NB4 (cell line): ENCODE measurements at regions not wholly inside any gene's neighbourhood (a gene's known extent, or its start where the extent isn't known, plus 50 kb on each side); places are given as distances from the start of the nearest gene placed in this dataset.

Experiments
- DNase-seq: peaks from one replicate; pipeline ENCODE4 v3.0.0; 2010; ENCODE audit warnings: low read depth
- H3K4me3 ChIP-seq: one replicate; pipeline ENCODE4 v1.5.1; 2011; ENCODE audit warnings: mild to moderate bottlenecking, low read depth, low read length, moderate library complexity
- MAX ChIP-seq: IDR thresholded peaks from 2 replicates; pipeline ENCODE4 v1.6.1; 2011; ENCODE audit warnings: low read depth, low read length
- MYC ChIP-seq: IDR thresholded peaks from 2 replicates; pipeline ENCODE4 v1.6.1; 2011; ENCODE audit warnings: low read depth, low read length
- POLR2A ChIP-seq: IDR thresholded peaks from 2 replicates; pipeline ENCODE4 v1.6.1; 2011; ENCODE audit warnings: mild to moderate bottlenecking; ENCODE audit not compliant: insufficient read length; ENCODE audit errors: extremely low read depth
- TF ChIP-seq, protein P1 (sequence below): IDR thresholded peaks from one replicate; pipeline ENCODE4 v1.5.1; 2012; ENCODE audit warnings: low read depth, low read length

GRCh38 chr19:8893419-8893818 is 61.2 kb downstream of the MBD3L1 start:
- no peak overlapping the region for H3K4me3 ChIP-seq
- no peak for DNase-seq
- TF ChIP-seq MAX (no peak), MYC (no peak), POLR2A (no peak)
- TF ChIP-seq, protein P1, sequence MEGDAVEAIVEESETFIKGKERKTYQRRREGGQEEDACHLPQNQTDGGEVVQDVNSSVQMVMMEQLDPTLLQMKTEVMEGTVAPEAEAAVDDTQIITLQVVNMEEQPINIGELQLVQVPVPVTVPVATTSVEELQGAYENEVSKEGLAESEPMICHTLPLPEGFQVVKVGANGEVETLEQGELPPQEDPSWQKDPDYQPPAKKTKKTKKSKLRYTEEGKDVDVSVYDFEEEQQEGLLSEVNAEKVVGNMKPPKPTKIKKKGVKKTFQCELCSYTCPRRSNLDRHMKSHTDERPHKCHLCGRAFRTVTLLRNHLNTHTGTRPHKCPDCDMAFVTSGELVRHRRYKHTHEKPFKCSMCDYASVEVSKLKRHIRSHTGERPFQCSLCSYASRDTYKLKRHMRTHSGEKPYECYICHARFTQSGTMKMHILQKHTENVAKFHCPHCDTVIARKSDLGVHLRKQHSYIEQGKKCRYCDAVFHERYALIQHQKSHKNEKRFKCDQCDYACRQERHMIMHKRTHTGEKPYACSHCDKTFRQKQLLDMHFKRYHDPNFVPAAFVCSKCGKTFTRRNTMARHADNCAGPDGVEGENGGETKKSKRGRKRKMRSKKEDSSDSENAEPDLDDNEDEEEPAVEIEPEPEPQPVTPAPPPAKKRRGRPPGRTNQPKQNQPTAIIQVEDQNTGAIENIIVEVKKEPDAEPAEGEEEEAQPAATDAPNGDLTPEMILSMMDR: no peak

DNA sequence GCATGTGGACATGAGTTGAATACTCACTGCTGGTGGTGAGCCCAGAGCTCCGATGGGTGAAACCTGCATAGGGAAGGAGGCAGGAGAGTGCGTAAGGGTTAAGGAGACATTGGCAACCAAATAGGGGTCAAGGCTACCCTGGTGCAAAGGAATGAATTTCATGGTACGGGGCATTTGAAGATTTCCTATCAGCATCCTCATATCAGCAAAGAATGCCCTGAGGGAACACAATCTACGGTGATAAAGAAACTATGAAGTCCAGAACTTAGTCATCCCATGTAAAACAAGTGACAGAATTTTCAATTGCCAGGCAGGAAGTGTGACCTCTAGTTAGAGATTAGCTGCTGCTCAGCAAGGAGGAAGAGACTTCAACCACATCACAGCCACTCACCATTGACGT is 64.9 kb downstream of the MBD3L1 start:
- no peak for DNase-seq
- no peak overlapping the region for H3K4me3 ChIP-seq
- TF ChIP-seq MYC (no peak), POLR2A (no peak), MAX (no peak)
- TF ChIP-seq, protein P1: no peak

DNA sequence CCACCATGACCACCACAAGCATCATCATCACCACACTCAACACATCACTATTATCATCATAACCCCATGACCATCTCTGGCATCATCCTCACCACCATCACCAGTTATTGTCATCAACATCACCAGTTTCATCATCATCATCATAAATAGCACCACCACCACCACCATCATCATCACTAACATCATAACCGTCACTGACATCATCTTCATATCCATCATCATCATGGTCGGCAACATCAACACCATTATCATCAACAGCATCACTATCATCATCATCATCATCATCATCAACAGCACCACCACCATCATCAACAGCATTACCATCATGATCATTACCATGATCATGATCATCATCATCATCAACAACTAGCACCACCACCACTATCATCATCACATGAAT is 67.2 kb downstream of the MBD3L1 start:
- TF ChIP-seq MAX: no peak
- TF ChIP-seq, protein P1: no peak
- TF ChIP-seq MYC: no peak
- no peak for TF ChIP-seq POLR2A

GRCh38 chr19:8900421-8900820 is 68.2 kb downstream of the MBD3L1 start:
- no peak for DNase-seq
- no peak for TF ChIP-seq MAX
- TF ChIP-seq, protein P1: no peak
- no peak for TF ChIP-seq MYC
- no peak for TF ChIP-seq POLR2A
- no peak overlapping the region for H3K4me3 ChIP-seq

More for the DNA sequence above, 67.2 kb downstream of the MBD3L1 start:
- DNase-seq: no peak
- no peak overlapping the region for H3K4me3 ChIP-seq

DNA sequence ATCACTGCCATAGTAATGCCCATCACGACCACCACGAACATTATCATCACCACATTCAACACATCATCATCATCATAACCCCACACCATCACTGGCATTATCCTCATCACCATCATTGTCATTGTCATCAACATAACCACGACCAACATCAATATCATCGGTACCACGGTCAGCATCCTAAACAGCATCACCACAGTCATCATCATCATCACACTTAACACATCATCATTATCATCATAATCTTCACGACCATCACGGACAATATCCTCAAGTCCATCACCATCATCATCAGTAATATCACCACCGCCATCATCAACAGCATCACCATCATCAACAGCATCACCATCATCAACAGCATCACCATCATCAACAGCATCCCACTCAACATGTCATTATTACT is 70.3 kb downstream of the MBD3L1 start:
- TF ChIP-seq, protein P1: no peak
- no peak for TF ChIP-seq POLR2A
- TF ChIP-seq MAX: no peak
- no peak for TF ChIP-seq MYC
- no peak overlapping the region for H3K4me3 ChIP-seq
- DNase-seq: no peak

DNA sequence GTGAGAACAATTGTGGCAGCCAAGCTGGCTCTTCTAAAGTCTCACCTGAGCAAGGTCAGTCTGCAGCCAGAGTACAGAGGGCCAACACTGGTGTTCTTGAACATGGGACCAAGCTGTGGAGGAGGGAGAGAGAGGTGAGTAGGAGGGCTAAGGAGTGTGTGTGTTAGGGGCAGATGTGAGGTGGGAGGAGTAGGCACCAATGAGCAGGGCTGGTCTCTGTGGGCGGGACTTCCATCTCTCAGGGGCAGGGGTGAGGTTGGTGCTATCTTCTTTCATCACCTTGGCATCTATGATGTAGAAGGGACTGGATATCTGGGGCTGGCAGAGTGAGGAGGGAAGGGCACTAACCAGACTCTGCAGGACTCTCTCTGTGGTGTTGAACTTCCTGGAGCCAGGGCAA is 72.4 kb downstream of the MBD3L1 start:
- DNase-seq: no peak
- no peak overlapping the region for H3K4me3 ChIP-seq
- TF ChIP-seq, protein P1: no peak
- TF ChIP-seq POLR2A: no peak
